Fibroblast of mammary gland (primary cell): ENCODE measurements at regions not wholly inside any gene's neighbourhood (a gene's known extent, or its start where the extent isn't known, plus 50 kb on each side); places are given as distances from the start of the nearest gene placed in this dataset.
A peak's percentile ranks its signal among the peaks of the same experiment; 100 is the strongest.

ENCODE experiments used
- DNase-seq: peaks from one replicate; pipeline ENCODE4 v3.0.0-alpha.2; 2010; ENCODE audit warnings: low read depth
- H3K4me3 ChIP-seq: 2 replicates; pipeline ENCODE4 v1.5.1; 2011; ENCODE audit warnings: low read depth, mild to moderate bottlenecking, low read length, moderate library complexity; ENCODE audit not compliant: control insufficient read depth
- CTCF ChIP-seq: conservative IDR thresholded peaks from 2 replicates; pipeline ENCODE4 v1.5.1; 2011; ENCODE audit warnings: low read depth, low read length, inconsistent platforms; ENCODE audit not compliant: control insufficient read depth, insufficient read depth

- H3K4me3 ChIP-seq, result no peak overlapping the region
- DNase-seq, result peak; percentile 3
- no peak for TF ChIP-seq CTCF
Measured at GRCh38 chr1:90488451-90488850, 228.7 kb downstream of the BARHL2 start.

GRCh38 chr1:90486996-90487395 lies 230.1 kb downstream of the BARHL2 start:
- DNase-seq, result no peak
- TF ChIP-seq CTCF, result no peak

GRCh38 chr1:90486134-90486824 lies 230.8 kb downstream of the BARHL2 start:
- no peak for DNase-seq
- H3K4me3 ChIP-seq, result no peak overlapping the region
- no peak for TF ChIP-seq CTCF

More at GRCh38 chr1:90486996-90487395, 230.1 kb downstream of the BARHL2 start:
- H3K4me3 ChIP-seq, result no peak overlapping the region

- no peak overlapping the region for H3K4me3 ChIP-seq
- no peak for TF ChIP-seq CTCF
- DNase-seq, result no peak
Measured at GRCh38 chr1:90480271-90480835, 236.7 kb downstream of the BARHL2 start.

GRCh38 chr1:90476994-90477393 lies 240.1 kb downstream of the BARHL2 start:
- DNase-seq, result no peak
- no peak overlapping the region for H3K4me3 ChIP-seq
- TF ChIP-seq CTCF, result no peak

- H3K4me3 ChIP-seq, result no peak overlapping the region
- no peak for DNase-seq
- TF ChIP-seq CTCF, result no peak
Measured at GRCh38 chr1:90476411-90476810, 240.7 kb downstream of the BARHL2 start.
